HEK293T (cell line): ENCODE measurements at regions not wholly inside any gene's neighbourhood (a gene's known extent, or its start where the extent isn't known, plus 50 kb on each side); places are given as distances from the start of the nearest gene placed in this dataset.

Experiments
- CTCF ChIA-PET: fragments of 350-600 bp; formaldehyde crosslinking; extraction: SDS; loops from one replicate; lab custom pipeline; 2021; ENCODE audit warnings: antibody characterized with exemption, inconsistent platforms; lab: Yijun Ruan, JAX
- POLR2A ChIA-PET: fragments of 350-600 bp; formaldehyde crosslinking; extraction: SDS; loops from one replicate; lab custom pipeline; 2020; ENCODE audit warnings: antibody characterized with exemption, inconsistent platforms; lab: Yijun Ruan, JAX
- DNase-seq: peaks from one replicate; pipeline ENCODE4 v3.0.0; 2012; ENCODE audit warnings: mixed read lengths; ENCODE audit errors: extremely low spot score
- ARNT ChIP-seq: fragments of 450-650 bp; IDR thresholded peaks from 2 replicates; pipeline ENCODE4 v1.6.1; 2017; ENCODE audit warnings: mild to moderate bottlenecking
- BHLHE40 ChIP-seq: fragments of 450-650 bp; IDR thresholded peaks from 2 replicates; pipeline ENCODE4 v1.6.1; 2016; ENCODE audit warnings: mild to moderate bottlenecking, moderate library complexity, borderline replicate concordance
- CTBP1 ChIP-seq: fragments of 450-650 bp; IDR thresholded peaks from 2 replicates; pipeline ENCODE4 v1.6.1; 2016; ENCODE audit warnings: borderline replicate concordance
- ELF4 ChIP-seq: fragments of 450-650 bp; IDR thresholded peaks from 2 replicates; pipeline ENCODE4 v1.6.1; 2017; ENCODE audit warnings: antibody characterized with exemption
- FOXA1 ChIP-seq: fragments of 450-650 bp; IDR thresholded peaks from 2 replicates; pipeline ENCODE4 v1.6.1; 2016; ENCODE audit warnings: mild to moderate bottlenecking
- FOXK2 ChIP-seq: fragments of 450-650 bp; IDR thresholded peaks from 2 replicates; pipeline ENCODE4 v1.6.1; 2016; ENCODE audit warnings: mild to moderate bottlenecking
- FOXM1 ChIP-seq: fragments of 450-650 bp; IDR thresholded peaks from 2 replicates; pipeline ENCODE4 v1.6.1; 2017; ENCODE audit warnings: mild to moderate bottlenecking, borderline replicate concordance
- HDGF ChIP-seq: fragments of 450-650 bp; IDR thresholded peaks from 2 replicates; pipeline ENCODE4 v1.6.1; 2017; ENCODE audit warnings: antibody characterized with exemption, borderline replicate concordance
- L3MBTL2 ChIP-seq: fragments of 450-650 bp; conservative IDR thresholded peaks from 2 replicates; pipeline ENCODE4 v1.6.1; 2016; ENCODE audit warnings: mild to moderate bottlenecking
- LEF1 ChIP-seq: fragments of 450-650 bp; IDR thresholded peaks from 2 replicates; pipeline ENCODE4 v1.6.1; 2017; ENCODE audit warnings: mild to moderate bottlenecking, borderline replicate concordance
- NFRKB ChIP-seq: fragments of 450-650 bp; IDR thresholded peaks from 2 replicates; pipeline ENCODE4 v1.6.1; 2016; ENCODE audit warnings: mild to moderate bottlenecking, moderate library complexity
- PKNOX1 ChIP-seq: fragments of 450-650 bp; IDR thresholded peaks from 2 replicates; pipeline ENCODE4 v1.6.1; 2016
- SP1 ChIP-seq: fragments of 450-650 bp; IDR thresholded peaks from 2 replicates; pipeline ENCODE4 v1.6.1; 2017
- SUZ12 ChIP-seq: fragments of 450-650 bp; IDR thresholded peaks from 2 replicates; pipeline ENCODE4 v1.6.1; 2016; ENCODE audit warnings: mild to moderate bottlenecking
- TARDBP ChIP-seq: fragments of 450-650 bp; IDR thresholded peaks from 2 replicates; pipeline ENCODE4 v1.6.1; 2016
- ZNF384 ChIP-seq: fragments of 450-650 bp; IDR thresholded peaks from 2 replicates; pipeline ENCODE4 v1.6.1; 2016

- no peak for DNase-seq
- ChIA-PET CTCF (no interaction called here), POLR2A (no interaction called here)
- TF ChIP-seq HDGF (no peak), ZNF384 (no peak), CTBP1 (no peak), ELF4 (no peak), NFRKB (no peak), FOXM1 (no peak), BHLHE40 (no peak), SUZ12 (no peak), PKNOX1 (no peak), L3MBTL2 (no peak), LEF1 (no peak), SP1 (no peak), TARDBP (no peak), FOXK2 (no peak), ARNT (no peak), FOXA1 (no peak)
These were observed 65.9 kb upstream of the CCDC190 start for GRCh38 chr1:162926906-162927305.

- TF ChIP-seq FOXA1: no peak
- no peak for TF ChIP-seq LEF1
- TF ChIP-seq ARNT: no peak
- TF ChIP-seq PKNOX1: no peak
- TF ChIP-seq HDGF: no peak
- no peak for TF ChIP-seq ELF4
- no peak for TF ChIP-seq SP1
- no peak for TF ChIP-seq CTBP1
- TF ChIP-seq BHLHE40: no peak
- no peak for TF ChIP-seq L3MBTL2
- TF ChIP-seq FOXM1: no peak
- TF ChIP-seq NFRKB: no peak
- TF ChIP-seq TARDBP: no peak
- no peak for TF ChIP-seq FOXK2
- TF ChIP-seq ZNF384: no peak
- TF ChIP-seq SUZ12: no peak
- no peak for DNase-seq
- POLR2A ChIA-PET: no interaction called here
- CTCF ChIA-PET: interaction anchor here (0.6 kb wide), 2 partner anchors 16 to 1989 kb away, joined by 3 to 8 read pairs; no protein-coding TSS in a partner anchor
These were observed 63.2 kb upstream of the CCDC190 start for GRCh38 chr1:162924179-162924578.

- TF ChIP-seq FOXA1 (no peak), ARNT (no peak), PKNOX1 (no peak), SP1 (no peak), CTBP1 (no peak), HDGF (no peak), LEF1 (no peak), NFRKB (no peak), BHLHE40 (no peak), ZNF384 (no peak), FOXK2 (no peak), FOXM1 (no peak), TARDBP (no peak), SUZ12 (no peak)
- POLR2A ChIA-PET: no interaction called here
- CTCF ChIA-PET: no interaction called here
- DNase-seq: no peak
These were observed 61.2 kb upstream of the CCDC190 start for GRCh38 chr1:162922201-162922600.

GRCh38 chr1:162921311-162921710 is 60.3 kb upstream of the CCDC190 start:
- TF ChIP-seq ELF4 (no peak), NFRKB (no peak), PKNOX1 (no peak), TARDBP (no peak), FOXK2 (no peak), SP1 (no peak), HDGF (no peak), CTBP1 (no peak), L3MBTL2 (no peak), SUZ12 (no peak), BHLHE40 (no peak), FOXA1 (no peak), FOXM1 (no peak), LEF1 (no peak), ZNF384 (no peak), ARNT (no peak)
- DNase-seq: no peak
- CTCF ChIA-PET: no interaction called here
- POLR2A ChIA-PET: no interaction called here

GRCh38 chr1:162919034-162919433 is 58.1 kb upstream of the CCDC190 start:
- TF ChIP-seq FOXM1 (no peak), HDGF (no peak), SUZ12 (no peak), FOXK2 (no peak), TARDBP (no peak), NFRKB (no peak)
- no peak for DNase-seq
- ChIA-PET POLR2A (no interaction called here), CTCF (no interaction called here)
